Posterior vena cava (tissue), 2 donors: ENCODE measurements at regions not wholly inside any gene's neighbourhood (a gene's known extent, or its start where the extent isn't known, plus 50 kb on each side); places are given as distances from the start of the nearest gene placed in this dataset.

Experiments used
- DNase-seq: peaks from one replicate; pipeline ENCODE4 v3.0.0-alpha.2; 2020; ENCODE audit warnings: low spot score
- intact Hi-C, 2 donors: fragments of 100-400 bp; cut with DNase I; formaldehyde crosslinking; loops; one replicate each; pipeline versions ENCODE4 v1.14.1 to v1.14.2; 2022 to 2023
- donor health status: DM: yes; HTN: yes; CAD: no.
- donor health status: DM: yes; HTN: yes; CAD: no.

- DNase-seq, result no peak
- intact Hi-C loops, result loop anchor here in 1 of 2 donors (5.0 kb wide), 1 partner anchor 640 kb away; no protein-coding TSS in a partner anchor
Observed at GRCh38 chr3:152696962-152697361, 138.0 kb upstream of the P2RY1 start.

- no peak for DNase-seq
- intact Hi-C loops, result no loop called here
Observed at GRCh38 chr3:152703245-152703890, 131.6 kb upstream of the P2RY1 start.

- intact Hi-C loops, result no loop called here
- DNase-seq, result no peak
Observed at GRCh38 chr3:152706991-152707713, 127.8 kb upstream of the P2RY1 start.

GRCh38 chr3:152709659-152710058, 125.3 kb upstream of the P2RY1 start:
- DNase-seq, result no peak
- intact Hi-C loops, result no loop called here

GRCh38 chr3:152710549-152710948, 124.4 kb upstream of the P2RY1 start:
- DNase-seq, result no peak
- intact Hi-C loops, result no loop called here

- intact Hi-C loops, result no loop called here
- no peak for DNase-seq
Observed at GRCh38 chr3:152713989-152714388, 120.9 kb upstream of the P2RY1 start.

- intact Hi-C loops, result no loop called here
- DNase-seq, result no peak
Observed at GRCh38 chr3:152714507-152714906, 120.4 kb upstream of the P2RY1 start.

- DNase-seq, result no peak
- intact Hi-C loops, result no loop called here
Observed at GRCh38 chr3:152717252-152717651, 117.7 kb upstream of the P2RY1 start.

GRCh38 chr3:152718810-152719209, 116.1 kb upstream of the P2RY1 start:
- no peak for DNase-seq
- intact Hi-C loops, result no loop called here

- intact Hi-C loops, result no loop called here
- no peak for DNase-seq
Observed at GRCh38 chr3:152719264-152719663, 115.7 kb upstream of the P2RY1 start.

GRCh38 chr3:152720951-152721718, 113.8 kb upstream of the P2RY1 start:
- no peak for DNase-seq
- intact Hi-C loops, result no loop called here

GRCh38 chr3:152724270-152724669, 110.7 kb upstream of the P2RY1 start:
- no peak for DNase-seq
- intact Hi-C loops, result no loop called here

- intact Hi-C loops, result no loop called here
- DNase-seq, result no peak
Observed at GRCh38 chr3:152728231-152728980, 106.5 kb upstream of the P2RY1 start.

- no peak for DNase-seq
- intact Hi-C loops, result no loop called here
Observed at GRCh38 chr3:152729906-152730305, 105.0 kb upstream of the P2RY1 start.

GRCh38 chr3:152731511-152731910, 103.4 kb upstream of the P2RY1 start:
- no peak for DNase-seq

GRCh38 chr3:152733584-152734119, 101.3 kb upstream of the P2RY1 start:
- DNase-seq, result no peak
- intact Hi-C loops, result no loop called here

More at GRCh38 chr3:152731511-152731910, 103.4 kb upstream of the P2RY1 start:
- intact Hi-C loops, result no loop called here

GRCh38 chr3:152737021-152737908, 97.7 kb upstream of the P2RY1 start:
- DNase-seq, result no peak
- intact Hi-C loops, result no loop called here

- no peak for DNase-seq
- intact Hi-C loops, result no loop called here
Observed at GRCh38 chr3:152738656-152739055, 96.3 kb upstream of the P2RY1 start.
